NCI-H2196 treated with DMSO at 0.1 percent for 48 hours (cell line): ENCODE measurements at regions not wholly inside any gene's neighbourhood (a gene's known extent, or its start where the extent isn't known, plus 50 kb on each side); places are given as distances from the start of the nearest gene placed in this dataset.
"Not testable (repeated sequence)": the region's sequence is repeated elsewhere in the genome, so short reads cannot be mapped to it uniquely, and the experiment has no call there.

Experiments
- DNase-seq: peaks from one replicate; lab custom pipeline; 2025; ENCODE audit not compliant: unreplicated experiment; lab: John Stamatoyannopoulos, UW

GRCh38 chr2:4803396-4803795 lies 888.8 kb upstream of the SOX11 start:
- DNase-seq = no peak

- DNase-seq = not testable (repeated sequence)
These were observed 878.0 kb upstream of the SOX11 start for GRCh38 chr2:4814137-4814536.

- DNase-seq = no peak
These were observed 864.3 kb upstream of the SOX11 start for GRCh38 chr2:4827836-4828235.

- DNase-seq = no peak
These were observed 863.4 kb upstream of the SOX11 start for GRCh38 chr2:4828682-4829374.

GRCh38 chr2:4831751-4832150 lies 860.4 kb upstream of the SOX11 start:
- no peak for DNase-seq

- no peak for DNase-seq
These were observed 859.5 kb upstream of the SOX11 start for GRCh38 chr2:4832642-4833041.

- no peak for DNase-seq
These were observed 853.6 kb upstream of the SOX11 start for GRCh38 chr2:4838626-4839025.

GRCh38 chr2:4840791-4841190 lies 851.4 kb upstream of the SOX11 start:
- no peak for DNase-seq

GRCh38 chr2:4844881-4845280 lies 847.3 kb upstream of the SOX11 start:
- DNase-seq = no peak

GRCh38 chr2:4862031-4862430 lies 830.2 kb upstream of the SOX11 start:
- DNase-seq = no peak

GRCh38 chr2:4866198-4866597 lies 826.0 kb upstream of the SOX11 start:
- no peak for DNase-seq

GRCh38 chr2:4868466-4868865 lies 823.7 kb upstream of the SOX11 start:
- no peak for DNase-seq

GRCh38 chr2:4869154-4869553 lies 823.0 kb upstream of the SOX11 start:
- DNase-seq = no peak

GRCh38 chr2:4873364-4873763 lies 818.8 kb upstream of the SOX11 start:
- no peak for DNase-seq

GRCh38 chr2:4873876-4874593 lies 818.1 kb upstream of the SOX11 start:
- DNase-seq = no peak

- no peak for DNase-seq
These were observed 809.8 kb upstream of the SOX11 start for GRCh38 chr2:4882421-4882820.

- DNase-seq = no peak
These were observed 809.2 kb upstream of the SOX11 start for GRCh38 chr2:4882941-4883340.

- DNase-seq = no peak
These were observed 808.8 kb upstream of the SOX11 start for GRCh38 chr2:4883375-4883774.

- DNase-seq = no peak
These were observed 808.0 kb upstream of the SOX11 start for GRCh38 chr2:4884117-4884571.

GRCh38 chr2:4891394-4891793 lies 800.8 kb upstream of the SOX11 start:
- DNase-seq = no peak

- DNase-seq = no peak
These were observed 796.8 kb upstream of the SOX11 start for GRCh38 chr2:4895371-4895770.

GRCh38 chr2:4898706-4899105 lies 793.5 kb upstream of the SOX11 start:
- no peak for DNase-seq

- no peak for DNase-seq
These were observed 791.9 kb upstream of the SOX11 start for GRCh38 chr2:4900242-4900641.
